HG02885 (cell line): ENCODE measurements at regions not wholly inside any gene's neighbourhood (a gene's known extent, or its start where the extent isn't known, plus 50 kb on each side); places are given as distances from the start of the nearest gene placed in this dataset.

Experiments used
- ATAC-seq: cut with Tn5 transposase; IDR thresholded peaks from one replicate; pipeline ENCODE4 v1.9.1; 2021; ENCODE audit warnings: mild to moderate bottlenecking; ENCODE audit not compliant: unreplicated experiment, poor library complexity

- no peak for ATAC-seq
Observed at GRCh38 chr2:128637481-128638155, 318.9 kb upstream of the HS6ST1 start.

- no peak for ATAC-seq
Observed at GRCh38 chr2:128638341-128639119, 319.9 kb upstream of the HS6ST1 start.

- no peak for ATAC-seq
Observed at GRCh38 chr2:128639120-128639477, 320.4 kb upstream of the HS6ST1 start.

- ATAC-seq = no peak
Observed at GRCh38 chr2:128639693-128640092, 321.0 kb upstream of the HS6ST1 start.

- no peak for ATAC-seq
Observed at GRCh38 chr2:128640166-128640844, 321.6 kb upstream of the HS6ST1 start.

GRCh38 chr2:128640845-128641360 lies 322.2 kb upstream of the HS6ST1 start:
- no peak for ATAC-seq

GRCh38 chr2:128641421-128642080 lies 322.9 kb upstream of the HS6ST1 start:
- ATAC-seq = no peak

GRCh38 chr2:128642316-128642715 lies 323.6 kb upstream of the HS6ST1 start:
- ATAC-seq = no peak

- no peak for ATAC-seq
Observed at GRCh38 chr2:128642821-128643220, 324.2 kb upstream of the HS6ST1 start.

GRCh38 chr2:128643221-128644065 lies 324.8 kb upstream of the HS6ST1 start:
- no peak for ATAC-seq

- no peak for ATAC-seq
Observed at GRCh38 chr2:128644156-128644555, 325.5 kb upstream of the HS6ST1 start.

- no peak for ATAC-seq
Observed at GRCh38 chr2:128644718-128645256, 326.1 kb upstream of the HS6ST1 start.

- no peak for ATAC-seq
Observed at GRCh38 chr2:128645631-128646030, 327.0 kb upstream of the HS6ST1 start.

GRCh38 chr2:128646091-128646490 lies 327.4 kb upstream of the HS6ST1 start:
- ATAC-seq = no peak

GRCh38 chr2:128646691-128647090 lies 328.0 kb upstream of the HS6ST1 start:
- no peak for ATAC-seq

- ATAC-seq = no peak
Observed at GRCh38 chr2:128651000-128651399, 332.3 kb upstream of the HS6ST1 start.

- ATAC-seq = no peak
Observed at GRCh38 chr2:128654408-128654807, 335.7 kb upstream of the HS6ST1 start.

- ATAC-seq = no peak
Observed at GRCh38 chr2:128660836-128661235, 342.2 kb upstream of the HS6ST1 start.

GRCh38 chr2:128661311-128661710 lies 342.6 kb upstream of the HS6ST1 start:
- ATAC-seq = no peak
